GM18873 (cell line): ENCODE measurements at regions not wholly inside any gene's neighbourhood (a gene's known extent, or its start where the extent isn't known, plus 50 kb on each side); places are given as distances from the start of the nearest gene placed in this dataset.

ENCODE experiments used
- ATAC-seq: cut with Tn5 transposase; IDR thresholded peaks from one replicate; pipeline ENCODE4 v1.9.1; 2021; ENCODE audit warnings: mild to moderate bottlenecking, moderate library complexity, moderate number of reproducible peaks; ENCODE audit not compliant: unreplicated experiment, low FRiP score

DNA sequence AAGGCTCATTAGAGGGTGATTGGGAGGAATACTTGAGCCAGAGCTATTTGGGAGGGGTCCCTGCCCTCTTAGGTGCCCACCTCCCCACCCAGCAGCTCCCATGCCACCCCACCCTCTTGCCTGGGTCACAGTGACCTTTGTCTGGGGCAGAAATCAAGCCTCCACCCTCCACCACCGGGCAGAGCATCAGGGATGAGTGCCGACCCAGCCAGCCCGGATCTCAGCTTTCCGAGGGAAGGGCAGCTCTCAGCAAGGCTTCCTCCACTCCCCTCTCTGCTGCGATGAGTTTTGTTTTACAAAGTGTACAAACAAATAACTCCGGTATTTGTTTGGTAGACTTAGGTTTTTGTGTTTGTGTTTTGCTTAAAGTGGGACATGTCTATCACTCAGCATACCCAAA, 136.7 kb upstream of the CST7 start:
- no peak for ATAC-seq

DNA sequence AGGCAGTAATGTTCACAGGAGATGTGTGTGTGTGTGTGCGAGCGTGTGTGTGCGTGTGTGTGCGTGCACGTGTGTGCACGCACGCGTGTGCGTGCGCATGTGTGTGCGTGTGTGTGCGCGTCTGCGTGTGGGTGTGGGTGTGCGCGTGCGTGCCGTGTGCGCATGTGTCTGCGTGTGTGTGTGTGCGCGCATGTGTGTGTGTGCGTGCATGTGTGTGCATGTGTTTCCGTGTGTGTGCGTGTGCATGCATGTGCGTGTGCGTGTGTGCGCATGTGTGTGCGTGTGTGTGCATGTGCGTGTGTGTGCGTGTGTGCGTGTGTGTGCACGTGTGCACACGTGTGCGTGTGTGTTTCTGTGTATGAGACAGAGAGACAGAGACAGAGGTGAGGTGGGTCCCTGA, 136.0 kb upstream of the CST7 start:
- ATAC-seq = no peak

DNA sequence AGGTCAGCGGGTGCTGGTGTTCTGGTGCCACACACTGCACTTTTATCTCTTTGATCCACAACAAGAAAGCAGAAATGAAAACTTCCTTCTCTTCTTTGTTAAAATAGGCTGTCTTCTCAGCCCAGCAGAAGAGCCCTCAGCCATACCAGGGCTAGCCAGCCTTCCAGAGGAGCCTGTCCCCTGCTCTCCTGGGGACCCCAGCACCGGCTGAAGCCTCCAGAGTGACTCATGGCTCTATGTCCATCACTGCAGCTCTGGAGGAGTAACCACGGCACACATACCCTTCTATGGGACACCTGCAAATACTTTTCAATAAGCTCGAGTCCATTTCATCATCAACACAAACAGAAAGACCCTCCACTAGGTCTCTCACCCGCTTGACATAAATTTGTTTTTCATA, 135.6 kb upstream of the CST7 start:
- no peak for ATAC-seq

DNA sequence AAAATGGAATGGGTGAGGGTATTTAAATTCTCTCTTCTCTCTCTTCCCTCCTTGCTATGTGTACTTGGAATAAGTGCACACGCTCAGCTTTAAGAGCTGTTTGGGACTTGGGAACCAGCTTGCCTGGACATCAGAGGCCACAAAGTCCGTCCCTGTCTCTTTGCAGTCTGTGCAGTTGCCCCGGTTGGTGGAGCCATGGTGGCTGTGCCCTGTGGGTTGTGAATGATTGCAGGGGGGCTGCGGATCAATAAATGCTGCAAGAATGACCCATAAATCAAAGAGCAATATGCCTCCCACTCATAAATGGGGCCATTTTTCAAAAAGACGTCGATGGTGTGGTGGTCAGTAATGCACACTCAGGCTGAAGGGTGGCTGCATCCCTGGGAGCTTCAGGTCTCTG, 135.1 kb upstream of the CST7 start:
- ATAC-seq = no peak

DNA sequence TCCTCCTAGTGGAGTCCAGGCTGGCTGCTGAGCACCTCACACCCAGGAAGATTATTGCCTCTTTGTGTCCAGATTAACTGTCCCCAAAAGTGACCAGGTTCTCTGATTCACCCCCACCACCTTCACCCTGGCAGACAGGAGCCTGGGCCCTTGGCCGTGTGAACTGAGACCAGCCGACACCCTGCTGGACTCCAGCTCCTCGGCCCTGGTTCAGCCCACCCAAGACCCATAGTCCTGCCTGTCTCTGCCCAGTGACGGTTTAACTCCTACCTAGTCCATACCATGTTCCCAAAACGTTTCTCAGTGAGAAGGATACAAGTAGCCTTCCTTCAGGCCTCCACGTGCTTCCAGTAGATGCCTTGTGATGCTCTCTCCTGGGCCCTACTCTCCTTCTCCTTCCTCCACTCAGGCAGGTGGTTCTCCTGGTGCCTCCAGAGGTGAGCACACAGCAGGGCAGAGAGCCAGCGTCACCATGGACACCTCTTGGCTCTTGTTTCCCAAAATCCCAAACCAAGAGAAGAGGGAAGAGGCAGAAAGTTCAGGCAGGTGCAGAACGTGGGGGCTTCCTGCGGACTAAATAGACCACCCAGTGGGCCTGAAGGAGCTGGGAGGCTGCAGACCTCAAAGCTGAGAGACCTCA, 134.4 kb upstream of the CST7 start:
- no peak for ATAC-seq

DNA sequence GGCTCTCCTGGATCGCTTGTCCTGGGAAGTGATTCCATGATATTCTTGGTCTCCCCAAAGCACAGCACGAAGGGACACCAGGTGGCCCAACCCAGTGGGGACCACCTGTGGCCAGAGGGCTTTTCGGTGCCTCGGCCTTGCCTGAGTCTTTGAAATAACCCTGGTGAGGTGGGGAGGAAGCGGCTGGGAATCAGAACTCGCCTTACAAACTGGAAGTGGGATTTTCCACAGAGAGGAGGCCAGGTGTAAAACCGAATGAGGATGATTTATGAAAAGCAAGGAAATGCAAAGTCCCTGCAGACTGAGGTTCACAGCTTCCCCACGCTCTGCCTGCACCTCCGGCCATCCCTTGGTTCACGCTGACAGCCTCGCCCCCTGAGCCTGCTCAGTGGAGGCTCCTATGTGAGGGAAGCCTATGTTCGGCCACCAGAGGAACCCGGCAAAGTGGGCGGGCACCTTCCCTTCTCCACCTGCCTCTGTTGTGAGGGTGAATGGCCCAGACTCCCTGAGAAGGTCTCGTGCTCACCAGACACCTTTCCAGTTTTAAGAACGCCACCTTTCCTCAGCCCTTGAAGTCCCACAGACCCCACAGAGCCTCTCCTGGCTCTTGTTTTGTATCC, 133.8 kb upstream of the CST7 start:
- ATAC-seq = no peak

DNA sequence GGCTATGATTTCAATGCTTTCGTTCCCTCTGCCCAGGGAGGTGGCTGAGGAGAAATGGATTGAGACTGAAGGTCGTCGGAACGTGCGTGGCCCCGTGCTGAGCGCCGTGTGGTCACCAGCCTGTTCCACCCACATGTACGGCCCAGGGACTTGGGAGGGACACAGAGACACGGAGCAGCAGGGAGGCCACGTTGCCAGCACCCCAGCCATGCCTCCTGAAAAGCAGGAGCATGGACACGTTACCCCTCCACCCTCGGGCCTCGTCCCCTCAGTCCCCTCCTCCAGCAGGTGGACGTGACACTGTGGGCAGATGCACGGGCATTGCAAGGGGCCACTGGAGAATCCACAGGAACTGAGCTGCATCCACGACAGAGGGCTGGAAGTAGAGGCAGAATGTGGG, 133.1 kb upstream of the CST7 start:
- no peak for ATAC-seq

DNA sequence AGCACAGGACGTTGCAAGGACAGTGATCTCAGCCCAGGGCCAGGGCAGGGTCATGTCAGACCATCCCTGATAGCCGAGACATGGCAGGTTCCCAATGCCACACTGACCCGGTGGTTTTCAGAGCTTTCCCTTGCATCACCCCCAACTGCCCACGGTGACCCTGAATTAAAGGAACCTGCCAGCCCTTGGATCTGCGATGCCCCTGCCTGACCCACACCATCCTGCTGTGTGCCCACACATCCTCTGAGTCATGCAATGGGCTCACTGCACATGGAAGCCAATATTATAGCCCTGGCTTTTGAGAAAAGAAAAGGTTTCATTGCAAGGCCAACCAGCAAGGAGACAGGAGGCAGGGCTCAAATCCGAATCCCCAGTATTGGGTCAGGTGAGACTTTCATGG, 132.6 kb upstream of the CST7 start:
- no peak for ATAC-seq

DNA sequence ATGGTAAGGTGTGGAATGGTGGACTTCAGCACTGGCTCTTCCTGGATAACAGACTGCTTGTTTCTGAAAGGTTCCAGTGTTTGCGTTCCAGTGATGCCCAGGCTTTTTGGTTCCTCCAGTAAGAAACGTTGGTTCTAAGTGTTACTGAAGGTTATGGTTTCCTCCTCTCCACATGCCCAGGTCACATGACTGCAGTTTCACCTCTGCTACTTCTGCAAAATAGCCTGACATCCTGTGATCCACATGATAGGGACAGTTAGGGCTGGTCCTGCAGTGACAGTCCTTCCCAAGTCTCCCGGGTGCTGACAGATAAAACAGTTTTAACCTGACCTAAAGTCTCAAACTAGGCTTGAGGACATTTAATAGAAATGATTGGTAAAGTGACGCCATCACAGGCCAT, 132.2 kb upstream of the CST7 start:
- ATAC-seq = no peak

DNA sequence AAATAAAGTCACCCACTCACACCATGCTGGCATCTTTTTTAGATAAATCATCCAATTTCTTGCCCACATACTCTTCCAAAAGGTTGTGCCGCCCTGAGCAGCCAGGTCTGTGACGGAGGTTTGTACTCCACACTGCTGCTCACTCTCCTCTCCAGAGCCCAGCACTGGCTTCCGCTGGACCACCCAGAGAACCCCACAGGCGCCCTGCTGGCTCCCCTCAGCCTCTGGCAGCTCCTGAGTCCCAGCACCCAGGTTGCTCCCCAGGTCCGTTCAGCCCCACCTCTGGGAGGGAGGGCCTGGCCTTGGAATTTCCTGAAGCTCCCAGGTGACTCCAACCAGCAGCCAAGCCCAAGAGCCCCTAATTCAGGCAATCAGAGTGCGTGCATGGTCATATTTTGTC, 131.7 kb upstream of the CST7 start:
- no peak for ATAC-seq

DNA sequence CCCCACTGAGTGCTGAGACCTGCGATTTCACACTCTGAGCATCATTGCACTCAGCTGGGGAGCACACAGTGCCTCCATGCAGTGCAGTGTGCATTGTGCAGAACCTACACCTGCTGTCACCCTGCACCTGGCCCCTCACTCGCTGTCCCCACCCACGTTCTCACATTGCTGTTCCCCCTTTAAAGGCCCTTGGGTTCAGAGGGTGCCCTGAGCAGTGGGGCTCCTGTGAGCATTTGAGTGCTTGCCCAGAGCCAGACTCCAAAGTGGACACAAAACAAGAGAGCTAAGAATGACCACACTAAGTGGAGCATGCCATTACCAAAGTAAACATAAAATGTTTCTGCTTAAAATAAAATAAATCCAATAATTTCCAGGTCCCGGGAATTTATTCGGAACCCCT, 131.0 kb upstream of the CST7 start:
- no peak for ATAC-seq

DNA sequence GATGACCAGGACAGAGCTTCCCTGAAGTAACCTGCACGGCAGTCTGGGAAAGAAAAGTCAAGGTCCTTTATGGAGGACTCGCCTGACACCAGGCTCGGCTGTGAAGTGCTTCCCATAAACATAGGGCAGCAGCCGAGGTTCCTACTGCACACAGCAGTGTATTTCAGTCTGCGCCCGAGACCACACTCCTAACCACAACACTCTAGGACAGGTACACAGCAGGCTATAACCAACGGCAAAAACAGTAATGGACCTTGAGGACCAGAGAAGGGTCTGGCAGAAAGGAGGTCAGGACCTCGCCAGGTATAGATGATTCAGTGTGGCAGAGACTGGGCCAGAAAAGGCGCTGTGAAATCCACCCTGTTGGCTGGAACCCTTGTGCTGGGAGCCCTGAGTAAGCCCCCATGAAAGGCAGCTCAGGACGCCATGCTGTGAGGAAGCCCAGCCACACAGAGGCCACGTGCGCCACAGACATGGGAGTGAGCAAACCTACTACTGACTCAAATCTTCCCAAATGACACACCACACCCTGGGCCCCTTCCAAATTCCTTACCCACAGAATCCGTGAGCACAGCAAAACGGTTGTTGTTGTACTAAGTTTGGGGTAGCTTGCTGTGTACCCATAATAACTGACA, 129.6 kb upstream of the CST7 start:
- ATAC-seq = no peak

DNA sequence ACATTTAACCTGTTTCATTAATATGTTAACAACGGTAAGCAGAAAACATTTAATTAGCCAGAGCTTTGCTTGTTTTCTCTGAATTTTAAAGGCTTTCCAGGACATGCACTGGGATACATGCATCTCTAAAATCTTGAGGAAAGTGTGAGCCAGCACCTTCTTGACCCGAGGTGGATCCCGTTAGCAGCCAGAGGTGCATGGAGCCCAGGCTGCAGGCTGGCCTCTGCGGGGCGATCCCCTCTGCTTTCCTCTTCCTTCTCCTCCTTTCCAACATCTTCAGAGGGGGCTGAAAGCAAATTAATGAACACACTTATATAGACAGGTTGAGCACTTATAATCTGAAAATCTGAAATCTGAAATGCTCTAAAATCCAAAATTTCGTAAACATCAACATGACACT, 128.7 kb upstream of the CST7 start:
- ATAC-seq = no peak

DNA sequence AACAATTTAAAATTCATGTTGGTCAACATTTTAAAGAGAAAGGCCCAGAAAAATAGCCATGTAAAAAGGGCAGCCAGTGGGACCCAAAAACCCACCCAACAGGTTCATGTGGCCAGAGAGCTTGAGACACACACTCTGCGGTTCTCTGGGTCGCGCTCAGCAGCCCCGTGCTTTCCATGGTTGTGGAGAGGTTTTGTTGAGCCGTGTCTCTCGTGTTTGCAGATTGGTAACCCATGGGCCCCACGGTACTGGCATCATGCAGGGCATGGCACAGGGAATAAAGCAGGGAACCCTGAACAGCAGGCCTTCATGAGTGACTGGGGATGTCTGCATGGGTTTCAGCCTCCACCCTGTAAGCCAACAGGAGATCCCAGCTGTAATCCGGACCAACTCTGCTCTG, 127.7 kb upstream of the CST7 start:
- ATAC-seq = no peak

DNA sequence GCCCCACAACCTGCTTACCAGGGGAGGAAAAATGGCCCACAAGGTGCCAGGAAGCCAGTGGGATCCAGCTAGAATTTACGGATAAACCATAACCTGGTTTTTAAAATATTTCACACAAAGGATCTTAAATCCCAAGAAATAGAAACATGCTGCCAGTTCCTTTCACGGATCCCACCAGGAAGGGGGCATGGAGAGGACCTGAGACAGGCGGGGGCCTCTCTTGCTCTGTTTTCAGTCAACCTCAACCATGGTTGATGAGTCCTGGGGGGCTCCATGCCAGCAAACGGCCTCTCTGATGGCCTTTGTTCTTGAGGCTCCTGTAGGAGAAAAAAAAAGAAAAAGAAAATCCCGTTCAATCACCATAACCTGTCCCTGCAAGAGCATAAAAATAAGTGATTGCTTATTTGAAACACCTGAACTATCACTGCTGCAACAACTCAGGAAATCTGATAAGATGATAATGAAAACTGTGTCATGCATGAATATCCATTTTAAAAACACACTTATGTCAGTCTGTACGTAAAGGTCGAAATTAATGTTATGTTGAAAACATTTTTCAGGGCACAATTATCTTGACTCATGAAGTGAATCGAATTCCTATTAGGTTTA, 125.8 kb upstream of the CST7 start:
- no peak for ATAC-seq

DNA sequence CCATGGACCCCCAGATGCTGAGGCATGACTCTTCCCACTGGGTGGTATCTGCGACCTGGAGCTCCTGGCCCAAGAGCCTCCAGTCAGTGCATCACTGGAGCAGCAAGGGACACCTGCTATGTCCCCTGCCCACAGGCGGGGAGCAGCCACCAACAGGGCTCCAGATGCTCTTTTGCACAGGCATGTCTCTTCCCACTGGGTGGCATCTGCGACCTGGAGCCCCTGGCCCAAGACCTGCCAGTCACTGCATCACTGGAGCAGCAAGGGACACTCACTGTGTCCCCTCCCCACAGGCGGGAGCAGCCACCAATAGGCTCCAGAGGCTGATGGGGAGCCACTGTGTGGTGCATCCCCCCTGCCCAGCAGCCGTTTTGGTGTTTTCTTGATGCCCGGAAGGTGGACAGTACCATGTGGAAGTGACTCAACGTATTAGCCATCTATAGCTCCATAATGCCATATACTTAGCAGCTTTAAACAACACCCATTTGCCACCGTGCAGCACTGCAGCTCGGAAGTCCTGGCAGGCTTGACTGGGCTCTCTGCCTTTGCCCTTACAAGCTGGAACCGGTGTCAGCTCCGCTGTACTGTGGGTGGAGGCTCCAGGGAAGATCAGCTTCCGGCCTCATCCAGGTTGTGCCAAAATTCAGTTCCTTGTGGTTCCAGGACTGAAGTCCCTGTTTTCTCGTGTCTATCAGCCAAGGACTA, 124.9 kb upstream of the CST7 start:
- no peak for ATAC-seq

DNA sequence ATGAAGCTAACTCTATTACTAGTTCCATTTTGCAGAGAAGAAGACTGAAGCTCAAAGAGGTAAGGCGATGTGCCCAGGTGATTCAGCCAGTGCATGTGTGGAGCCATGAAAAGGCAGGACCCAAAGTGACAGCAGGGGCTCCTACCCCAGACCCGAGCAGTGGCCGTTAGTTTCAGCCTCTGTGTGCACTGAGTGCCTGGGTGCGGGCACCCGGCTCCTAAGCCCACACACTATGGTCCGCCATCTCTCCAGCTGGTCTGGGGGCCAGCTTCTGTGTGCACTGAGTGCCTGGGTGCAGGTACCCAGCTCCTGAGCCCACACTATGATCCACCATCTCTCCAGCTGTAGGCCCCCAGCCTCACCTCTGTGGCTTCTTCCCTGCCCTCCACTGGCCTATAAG, 123.5 kb upstream of the CST7 start:
- ATAC-seq = no peak

DNA sequence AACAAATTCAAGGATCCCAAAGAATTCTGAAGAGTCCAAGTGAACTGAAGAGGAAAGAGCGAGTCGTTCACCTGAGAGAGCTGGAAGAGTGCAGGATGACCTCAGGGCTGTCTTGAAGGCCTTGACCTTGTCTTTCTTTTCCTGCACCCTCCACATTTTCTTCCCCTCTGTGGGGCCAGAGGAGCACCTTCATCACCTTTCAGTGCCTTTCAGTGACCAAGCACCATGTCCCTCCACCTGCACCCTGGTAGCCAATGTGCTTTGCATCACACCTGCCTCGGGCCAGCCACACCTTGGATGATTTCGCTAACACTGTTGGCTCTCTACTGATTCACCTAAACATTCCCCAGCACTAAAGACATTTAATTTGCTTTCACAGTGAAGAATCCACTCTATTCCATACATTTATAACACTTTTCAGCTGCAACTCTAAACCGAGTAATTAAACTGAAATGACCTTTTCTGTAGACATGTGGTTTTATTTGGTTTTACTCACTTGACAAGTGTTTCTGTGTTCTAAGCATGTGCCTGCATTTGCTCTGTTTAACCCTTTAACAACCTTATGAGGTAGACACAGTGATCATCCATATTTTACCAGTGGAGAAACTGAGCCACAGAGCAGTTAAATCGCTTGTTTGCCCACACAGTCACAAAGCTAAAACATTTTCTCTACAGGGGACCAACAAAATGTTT, 121.3 kb upstream of the CST7 start:
- no peak for ATAC-seq

DNA sequence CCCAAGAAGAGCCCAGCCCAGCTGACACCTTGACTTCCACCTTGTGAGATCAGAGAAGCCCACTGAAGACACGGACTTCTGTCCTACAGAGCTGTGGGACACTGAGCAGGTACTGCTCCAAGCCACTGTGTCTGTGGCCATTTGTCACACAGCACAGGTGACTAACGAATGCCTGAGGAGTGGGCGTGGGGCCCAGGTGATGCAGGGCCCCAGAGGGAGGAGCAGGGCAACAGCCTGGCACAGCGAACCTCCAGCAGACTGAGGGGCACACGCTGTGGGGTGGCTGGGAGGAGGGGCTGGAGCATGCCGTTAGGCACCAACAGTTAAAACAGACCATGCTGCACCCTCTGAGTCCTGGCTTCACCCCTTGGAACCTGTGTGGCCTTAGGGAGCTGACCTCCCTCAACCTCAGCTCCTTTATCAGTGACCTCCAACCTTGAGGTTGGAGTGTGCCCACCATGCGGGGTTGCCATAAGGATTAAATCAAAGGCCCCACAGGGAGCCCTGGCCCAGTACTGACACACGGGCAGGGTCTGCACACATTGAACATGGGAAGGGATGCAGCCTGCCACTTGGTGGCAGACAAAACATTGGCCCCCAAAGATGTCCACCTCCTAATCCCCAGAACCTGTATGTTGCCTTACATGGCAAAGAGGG, 119.9 kb upstream of the CST7 start:
- ATAC-seq = no peak
